Astrocyte of the cerebellum (primary cell): ENCODE measurements at regions not wholly inside any gene's neighbourhood (a gene's known extent, or its start where the extent isn't known, plus 50 kb on each side); places are given as distances from the start of the nearest gene placed in this dataset.
"Not testable (repeated sequence)": the region's sequence is repeated elsewhere in the genome, so short reads cannot be mapped to it uniquely, and the experiment has no call there.

Source experiments
- DNase-seq: peaks from one replicate; pipeline ENCODE4 v3.0.0-alpha.2; 2011; ENCODE audit warnings: low read depth
- H3K4me3 ChIP-seq: 2 replicates; pipeline ENCODE4 v1.5.1; 2011; ENCODE audit warnings: mild to moderate bottlenecking, low read depth, low read length, moderate library complexity
- CTCF ChIP-seq: IDR thresholded peaks from 2 replicates; pipeline ENCODE4 v1.5.1; 2012; ENCODE audit warnings: low read length, low read depth, moderate library complexity, mild to moderate bottlenecking; ENCODE audit errors: missing control alignments
- in situ Hi-C: cut with HindIII; loops from 2 replicates; pipeline ENCODE4 v1.10.0; 2017; ENCODE audit warnings: low sequenced_read_pairs

- no peak overlapping the region for H3K4me3 ChIP-seq
- TF ChIP-seq CTCF, result no peak
- in situ Hi-C loops, result no loop called here
- DNase-seq, result no peak
These were observed 209.1 kb downstream of the UQCRFS1 start for GRCh38 chr19:29003641-29004409.

GRCh38 chr19:29002336-29002735 is 210.6 kb downstream of the UQCRFS1 start:
- DNase-seq, result no peak
- TF ChIP-seq CTCF, result no peak
- no peak overlapping the region for H3K4me3 ChIP-seq
- in situ Hi-C loops, result no loop called here

GRCh38 chr19:29001597-29002245 is 211.2 kb downstream of the UQCRFS1 start:
- H3K4me3 ChIP-seq, result no peak overlapping the region
- TF ChIP-seq CTCF, result no peak
- DNase-seq, result no peak
- in situ Hi-C loops, result no loop called here

- DNase-seq, result no peak
- no peak for TF ChIP-seq CTCF
- in situ Hi-C loops, result no loop called here
These were observed 211.8 kb downstream of the UQCRFS1 start for GRCh38 chr19:29001141-29001581.

GRCh38 chr19:28999724-29000433 is 213.1 kb downstream of the UQCRFS1 start:
- no peak for DNase-seq
- H3K4me3 ChIP-seq, result no peak overlapping the region
- in situ Hi-C loops, result no loop called here
- TF ChIP-seq CTCF, result no peak

More at GRCh38 chr19:29001141-29001581, 211.8 kb downstream of the UQCRFS1 start:
- H3K4me3 ChIP-seq, result no peak overlapping the region

- no peak for TF ChIP-seq CTCF
- DNase-seq, result no peak
- in situ Hi-C loops, result no loop called here
- H3K4me3 ChIP-seq, result no peak overlapping the region
These were observed 214.0 kb downstream of the UQCRFS1 start for GRCh38 chr19:28998974-28999373.

GRCh38 chr19:28997866-28998265 is 215.1 kb downstream of the UQCRFS1 start:
- DNase-seq, H3K4me3 ChIP-seq, in situ Hi-C loops: not testable (repeated sequence)
